ENCODE measurements at regions not wholly inside any gene's neighbourhood (a gene's known extent, or its start where the extent isn't known, plus 50 kb on each side); places are given as distances from the start of the nearest gene placed in this dataset.

DNA sequence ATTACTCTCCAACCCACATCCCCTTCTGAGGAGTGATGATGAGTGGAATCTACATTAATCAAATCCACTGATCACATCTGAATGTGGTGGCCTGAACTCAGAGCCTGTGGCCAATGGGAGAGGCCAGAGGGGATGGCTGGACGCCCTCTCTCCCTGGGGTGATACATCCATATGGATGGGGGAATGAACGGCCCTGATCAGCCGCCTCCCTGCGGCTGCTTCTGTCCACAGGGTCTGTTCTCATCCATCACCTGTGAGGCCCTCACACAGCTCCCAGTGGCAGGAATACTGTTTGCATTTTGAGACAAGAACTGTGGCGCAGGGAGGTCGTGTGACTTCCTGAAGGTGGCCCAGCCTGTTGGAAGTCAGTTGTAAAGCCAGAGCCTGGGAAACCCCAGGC lies 78.3 kb upstream of the SHISAL1 start:
- Histone ChIP-seq H3K36me3 (no peaks in the 10 kb centered on the region), H3K27me3 (no peaks in the 10 kb centered on the region), H3K4me3 (no peak overlapping the region), H3K4me1 (no peaks in the 10 kb centered on the region), H3K27ac (no peak overlapping the region), H3K9me3 (no peaks in the 10 kb centered on the region)
- TF ChIP-seq POLR2AphosphoS5 (IDR thresholded peaks at IDR 0.05) (no peak), POLR2A (IDR thresholded peaks at IDR 0.05) (no peak), CTCF (IDR thresholded peaks at IDR 0.05) (no peak), EP300 (IDR thresholded peaks at IDR 0.05) (no peak)
- intact Hi-C loops (cut with DNase I), result no loop called here
- no peak for DNase-seq
- 59 to 75% methylated on average over 6 of the region's 6 CpGs for WGBS, 2 donors

GRCh38 chr22:44390613-44390970 lies 77.8 kb upstream of the SHISAL1 start:
- 76 to 81% methylated on average over 9 of the region's 9 CpGs for WGBS, 2 donors
- Histone ChIP-seq H3K27ac (no peak overlapping the region), H3K9me3 (no peaks in the 10 kb centered on the region), H3K4me1 (no peaks in the 10 kb centered on the region), H3K4me3 (no peak overlapping the region), H3K36me3 (no peaks in the 10 kb centered on the region), H3K27me3 (no peaks in the 10 kb centered on the region)
- TF ChIP-seq EP300 (IDR thresholded peaks at IDR 0.05) (no peak), POLR2AphosphoS5 (IDR thresholded peaks at IDR 0.05) (no peak)
- intact Hi-C loops (cut with DNase I), result no loop called here
- DNase-seq, result peak; percentile 42

- intact Hi-C loops (cut with DNase I), result no loop called here
- WGBS, 2 donors, result 90 to 94% methylated on average over 5 of the region's 5 CpGs
These were observed 77.3 kb upstream of the SHISAL1 start for GRCh38 chr22:44389926-44390612.

DNA sequence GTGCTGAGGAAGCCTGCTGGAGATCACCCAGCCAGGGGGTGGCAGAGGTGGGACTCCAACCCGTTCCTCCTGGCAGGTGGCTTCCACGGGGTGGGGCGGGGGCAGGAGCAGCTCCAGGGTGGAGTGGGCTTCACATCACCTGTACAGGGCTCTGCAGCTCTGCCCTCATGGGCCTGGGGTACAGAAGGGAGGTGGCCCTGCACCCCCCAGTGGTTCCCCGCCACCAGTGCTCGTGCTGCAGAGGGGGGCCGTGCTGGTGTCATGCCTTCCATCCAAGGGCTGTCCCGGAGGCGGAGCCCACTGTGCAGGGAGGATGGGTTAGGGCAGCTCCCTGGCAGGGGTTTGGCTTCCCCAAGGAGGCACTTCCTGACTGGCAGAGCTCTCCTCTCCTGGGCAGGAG lies 76.4 kb upstream of the SHISAL1 start:
- Histone ChIP-seq H3K4me1 (no peaks in the 10 kb centered on the region), H3K4me3 (no peak overlapping the region), H3K27ac (no peak overlapping the region), H3K36me3 (no peaks in the 10 kb centered on the region), H3K9me3 (no peaks in the 10 kb centered on the region), H3K27me3 (no peaks in the 10 kb centered on the region)
- TF ChIP-seq CTCF (IDR thresholded peaks at IDR 0.05), result no peak
- WGBS, 2 donors, result 77 to 84% methylated on average over 8 of the region's 8 CpGs
- intact Hi-C loops (cut with DNase I), result no loop called here
- DNase-seq, result peak; percentile 51

More at GRCh38 chr22:44389926-44390612, 77.3 kb upstream of the SHISAL1 start:
- H3K4me1 ChIP-seq, result no peaks in the 10 kb centered on the region
- H3K4me3 ChIP-seq, result no peak overlapping the region
- DNase-seq, result peak; percentile 41
- TF ChIP-seq EP300 (IDR thresholded peaks at IDR 0.05) (no peak), POLR2A (IDR thresholded peaks at IDR 0.05) (no peak)
- H3K36me3 ChIP-seq, result no peaks in the 10 kb centered on the region
- no peak overlapping the region for H3K27ac ChIP-seq
- H3K9me3 ChIP-seq, result no peaks in the 10 kb centered on the region
- H3K27me3 ChIP-seq, result no peaks in the 10 kb centered on the region

DNA sequence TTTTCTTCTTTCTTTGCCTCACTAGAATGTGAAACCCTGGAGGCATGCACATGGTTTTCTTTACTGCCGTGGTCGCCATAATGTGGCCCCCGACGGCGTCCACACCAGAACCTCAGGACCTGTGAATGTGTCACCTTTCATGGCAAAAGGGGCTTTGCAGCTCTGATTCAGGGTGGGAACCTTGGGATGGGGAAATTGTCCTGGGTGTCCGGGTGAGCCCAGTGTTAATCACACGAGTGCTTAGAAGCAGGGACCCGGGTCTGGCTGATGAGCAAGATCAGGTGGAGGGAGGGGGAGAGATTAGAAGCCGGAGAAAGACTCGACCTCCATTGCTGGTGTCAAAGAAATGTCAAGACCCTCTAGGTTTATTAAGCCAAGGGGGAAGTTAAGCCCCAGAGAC lies 74.7 kb upstream of the SHISAL1 start:
- DNase-seq, result peak; percentile 57
- no peaks in the 10 kb centered on the region for H3K36me3 ChIP-seq
- H3K27ac ChIP-seq, result no peak overlapping the region
- TF ChIP-seq POLR2A (IDR thresholded peaks at IDR 0.05), result no peak
- no peak for TF ChIP-seq EP300 (IDR thresholded peaks at IDR 0.05)
- no peaks in the 10 kb centered on the region for H3K27me3 ChIP-seq
- H3K4me3 ChIP-seq, result no peak overlapping the region
- intact Hi-C loops (cut with DNase I), result no loop called here
- H3K9me3 ChIP-seq, result no peaks in the 10 kb centered on the region
- no peaks in the 10 kb centered on the region for H3K4me1 ChIP-seq
- 78 to 85% methylated on average over 10 of the region's 10 CpGs for WGBS, 2 donors

GRCh38 chr22:44386386-44387035 lies 73.8 kb upstream of the SHISAL1 start:
- H3K27ac ChIP-seq, result no peak overlapping the region
- H3K4me1 ChIP-seq, result peaks cover 0 to 7% (median 2%) of the 10 kb centered on the region in 4 donors
- H3K4me3 ChIP-seq, result no peak overlapping the region
- no peaks in the 10 kb centered on the region for H3K9me3 ChIP-seq
- DNase-seq, result peak; percentile 52
- no peaks in the 10 kb centered on the region for H3K27me3 ChIP-seq
- TF ChIP-seq CTCF (IDR thresholded peaks at IDR 0.05) (no peak), EP300 (IDR thresholded peaks at IDR 0.05) (no peak), POLR2AphosphoS5 (IDR thresholded peaks at IDR 0.05) (no peak), POLR2A (IDR thresholded peaks at IDR 0.05) (no peak)
- intact Hi-C loops (cut with DNase I), result no loop called here
- H3K36me3 ChIP-seq, result no peaks in the 10 kb centered on the region
- 75 to 83% methylated on average over 20 of the region's 20 CpGs for WGBS, 2 donors

Data from sigmoid colon (tissue), 6 donors.